GM13977 (cell line): ENCODE measurements at regions not wholly inside any gene's neighbourhood (a gene's known extent, or its start where the extent isn't known, plus 50 kb on each side); places are given as distances from the start of the nearest gene placed in this dataset.

Source experiments
- DNase-seq: peaks from one replicate; pipeline ENCODE4 v3.0.0; 2012; ENCODE audit warnings: low spot score
- in situ Hi-C: fragments of 300-500 bp; cut with MboI; formaldehyde crosslinking; loops from one replicate; pipeline ENCODE4 v1.12.0; 2022; ENCODE audit warnings: low sequenced_read_pairs, low pct_unique_long_range_greater_than_20kb, mixed read lengths, inconsistent platforms; ENCODE audit not compliant: unreplicated experiment
- TF ChIP-seq, protein P1 (sequence below): IDR thresholded peaks from 2 replicates; pipeline ENCODE4 v1.5.1; 2012; ENCODE audit warnings: mild to moderate bottlenecking, control low read depth; ENCODE audit not compliant: insufficient read depth; ENCODE audit errors: extremely low read depth, missing control alignments

DNA sequence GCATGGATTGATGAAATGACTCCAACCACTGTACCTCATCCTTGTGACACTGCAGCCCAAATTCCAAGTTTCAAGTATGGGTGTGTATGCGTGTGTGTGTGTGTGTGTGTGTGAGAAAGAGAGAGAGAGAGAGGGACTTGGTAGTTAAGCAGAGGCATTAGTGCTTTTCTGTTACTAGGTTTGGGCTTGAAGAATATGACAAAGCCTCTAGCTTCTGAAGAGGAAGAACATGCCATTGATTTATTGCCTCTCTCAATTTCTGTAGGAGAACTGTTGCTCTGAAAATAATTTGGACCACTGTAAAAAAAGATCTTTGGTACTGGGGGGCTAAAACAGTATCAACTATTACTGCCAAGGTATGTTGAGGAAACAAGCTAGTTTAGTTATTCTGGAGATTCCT, 139.2 kb downstream of the AQP9 start:
- TF ChIP-seq, protein P1, sequence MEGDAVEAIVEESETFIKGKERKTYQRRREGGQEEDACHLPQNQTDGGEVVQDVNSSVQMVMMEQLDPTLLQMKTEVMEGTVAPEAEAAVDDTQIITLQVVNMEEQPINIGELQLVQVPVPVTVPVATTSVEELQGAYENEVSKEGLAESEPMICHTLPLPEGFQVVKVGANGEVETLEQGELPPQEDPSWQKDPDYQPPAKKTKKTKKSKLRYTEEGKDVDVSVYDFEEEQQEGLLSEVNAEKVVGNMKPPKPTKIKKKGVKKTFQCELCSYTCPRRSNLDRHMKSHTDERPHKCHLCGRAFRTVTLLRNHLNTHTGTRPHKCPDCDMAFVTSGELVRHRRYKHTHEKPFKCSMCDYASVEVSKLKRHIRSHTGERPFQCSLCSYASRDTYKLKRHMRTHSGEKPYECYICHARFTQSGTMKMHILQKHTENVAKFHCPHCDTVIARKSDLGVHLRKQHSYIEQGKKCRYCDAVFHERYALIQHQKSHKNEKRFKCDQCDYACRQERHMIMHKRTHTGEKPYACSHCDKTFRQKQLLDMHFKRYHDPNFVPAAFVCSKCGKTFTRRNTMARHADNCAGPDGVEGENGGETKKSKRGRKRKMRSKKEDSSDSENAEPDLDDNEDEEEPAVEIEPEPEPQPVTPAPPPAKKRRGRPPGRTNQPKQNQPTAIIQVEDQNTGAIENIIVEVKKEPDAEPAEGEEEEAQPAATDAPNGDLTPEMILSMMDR, result no peak
- in situ Hi-C loops, result no loop called here
- no peak for DNase-seq

DNA sequence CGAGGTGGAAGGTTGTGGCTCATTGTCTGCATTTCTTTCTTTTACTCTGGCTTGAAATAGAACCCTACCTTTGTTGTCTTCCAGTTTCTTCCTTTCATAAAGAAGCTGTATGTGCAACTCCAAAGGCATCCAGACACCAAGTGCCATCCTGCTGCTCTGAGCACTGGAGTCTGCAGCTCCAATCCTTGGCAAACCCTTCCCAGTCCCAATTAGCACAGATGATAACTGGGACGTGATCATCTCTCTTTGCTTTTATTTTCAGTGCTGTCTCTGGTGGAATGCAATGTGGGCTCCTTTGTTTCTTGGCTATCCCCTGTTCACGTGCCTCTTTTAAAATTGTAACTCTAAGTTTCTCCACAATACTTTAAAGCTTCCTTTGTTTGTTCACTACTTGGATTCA, 140.9 kb downstream of the AQP9 start:
- TF ChIP-seq, protein P1, result no peak
- in situ Hi-C loops, result no loop called here
- DNase-seq, result no peak

DNA sequence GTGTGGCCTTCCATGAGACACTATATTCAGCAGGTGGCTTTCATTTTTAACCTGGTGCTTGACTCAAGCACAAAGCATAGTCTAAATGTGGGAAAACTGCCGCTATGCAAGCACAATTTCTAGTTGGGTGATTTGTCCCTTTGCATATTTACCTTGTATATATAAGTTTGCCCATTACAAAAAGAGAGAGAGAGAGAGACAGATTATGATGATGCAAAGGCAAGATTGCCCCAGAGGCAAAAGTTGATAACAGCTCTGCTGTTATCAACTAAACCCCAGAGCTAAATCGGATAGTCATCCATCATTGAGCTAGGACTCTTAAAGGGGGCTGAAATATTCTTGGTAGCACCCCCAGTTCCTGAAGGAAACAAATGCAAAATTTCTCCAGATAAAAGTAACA, 141.5 kb downstream of the AQP9 start:
- TF ChIP-seq, protein P1, result no peak
- in situ Hi-C loops, result no loop called here
- no peak for DNase-seq

DNA sequence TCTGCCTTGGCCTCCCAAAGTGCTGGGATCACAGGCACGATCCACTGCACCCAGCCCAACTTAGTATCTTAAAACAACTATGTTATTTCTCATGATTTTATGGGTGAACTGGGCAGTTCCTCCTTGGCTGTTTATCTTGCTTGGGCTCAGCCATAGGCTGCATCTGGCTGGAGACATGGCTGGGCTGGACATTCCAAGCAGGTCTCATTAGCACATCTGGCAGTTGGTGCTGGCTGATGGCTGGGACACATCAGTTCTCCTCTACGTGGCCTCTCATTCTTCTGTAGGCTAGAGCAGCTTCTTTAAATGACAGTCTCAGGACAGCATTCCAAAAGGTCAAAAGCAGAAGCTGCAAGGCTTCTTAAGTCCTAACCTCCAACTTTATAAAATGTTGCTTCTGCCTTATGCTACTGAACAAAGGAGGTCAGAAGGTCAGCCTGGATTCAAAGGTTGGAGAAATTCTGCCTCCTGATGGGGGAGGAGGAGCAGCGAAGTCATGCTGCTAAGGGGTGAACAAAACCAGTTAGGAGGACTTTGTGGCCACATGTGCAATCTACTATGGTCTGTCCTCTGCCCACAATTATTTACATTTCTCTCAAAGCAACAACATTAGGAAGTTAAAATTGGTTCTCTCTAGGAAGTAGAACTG, 144.0 kb downstream of the AQP9 start:
- no peak for DNase-seq
- TF ChIP-seq, protein P1, result no peak
- in situ Hi-C loops, result no loop called here

DNA sequence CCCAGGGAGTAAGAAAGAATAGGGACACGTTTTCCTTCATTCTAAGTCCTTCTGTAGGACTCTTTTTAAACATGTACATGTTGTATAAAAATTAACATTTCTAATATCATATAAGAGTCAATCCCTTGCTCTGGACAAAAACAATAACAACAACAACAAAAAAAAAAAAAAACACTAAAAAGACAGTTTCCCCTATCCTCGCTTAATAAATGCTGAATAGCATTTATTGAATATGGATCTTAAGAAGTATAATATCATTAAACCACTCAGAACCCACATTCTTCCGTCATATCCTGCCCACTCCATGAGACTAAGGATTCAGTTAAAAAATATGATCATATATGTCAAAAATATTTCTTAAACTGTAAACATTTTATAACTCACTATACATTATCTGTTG, 145.1 kb downstream of the AQP9 start:
- TF ChIP-seq, protein P1, result no peak
- DNase-seq, result no peak
- in situ Hi-C loops, result no loop called here

DNA sequence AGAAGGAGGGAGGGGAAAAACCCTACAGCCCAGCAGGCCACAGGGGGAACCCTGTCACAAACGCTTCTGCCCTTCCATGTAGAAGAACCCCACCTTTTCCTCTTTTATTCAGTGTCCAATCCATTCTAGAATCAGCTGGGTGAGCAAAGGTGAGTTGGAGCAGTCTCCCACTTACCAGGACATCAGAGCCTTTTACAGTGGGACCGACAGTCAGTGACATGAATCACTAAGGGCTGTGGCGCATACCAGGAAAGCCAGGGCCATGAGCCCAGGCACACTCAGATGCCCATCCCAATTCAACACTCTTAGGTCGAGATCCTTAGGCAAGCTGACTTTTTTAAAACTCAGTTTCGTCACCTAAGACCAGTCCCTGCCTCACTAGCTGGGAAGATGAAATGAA, 146.1 kb downstream of the AQP9 start:
- DNase-seq, result no peak
- in situ Hi-C loops, result no loop called here
- TF ChIP-seq, protein P1, result no peak
